KMS-11 (cell line): ENCODE measurements at regions not wholly inside any gene's neighbourhood (a gene's known extent, or its start where the extent isn't known, plus 50 kb on each side); places are given as distances from the start of the nearest gene placed in this dataset.

Experiments used
- H2AFZ ChIP-seq: fragments of 200-600 bp; sonication (generic); 2 replicates; pipeline ENCODE4 v1.6.1; 2016; ENCODE audit warnings: antibody characterized with exemption, mixed run types, low read depth
- H3K27ac ChIP-seq: fragments of 200-600 bp; sonication (generic); 2 replicates; pipeline ENCODE4 v1.6.1; 2016; ENCODE audit warnings: mild to moderate bottlenecking, mixed run types
- H3K27me3 ChIP-seq: fragments of 200-600 bp; sonication (generic); 2 replicates; pipeline ENCODE4 v1.6.1; 2017; ENCODE audit warnings: mild to moderate bottlenecking, low read depth, mixed run types, moderate library complexity; ENCODE audit not compliant: insufficient read depth
- H3K36me3 ChIP-seq: fragments of 200-600 bp; sonication (generic); 2 replicates; pipeline ENCODE4 v1.6.1; 2017; ENCODE audit warnings: mild to moderate bottlenecking, mixed run types; ENCODE audit not compliant: insufficient read depth
- H3K4me1 ChIP-seq: fragments of 200-600 bp; sonication (generic); 2 replicates; pipeline ENCODE4 v1.6.1; 2016; ENCODE audit warnings: mild to moderate bottlenecking, low read depth, mixed run types; ENCODE audit not compliant: poor library complexity, severe bottlenecking
- H3K4me2 ChIP-seq: fragments of 200-600 bp; sonication (generic); 2 replicates; pipeline ENCODE4 v1.7.0; 2016; ENCODE audit warnings: mild to moderate bottlenecking, mixed run types
- H3K4me3 ChIP-seq: fragments of 200-600 bp; sonication (generic); IDR thresholded peaks from 2 replicates; pipeline ENCODE4 v1.6.1; 2017; ENCODE audit warnings: low read depth, low read length, mixed read lengths; ENCODE audit not compliant: insufficient read depth
- H3K79me2 ChIP-seq: fragments of 200-600 bp; sonication (generic); 2 replicates; pipeline ENCODE4 v1.6.1; 2016; ENCODE audit warnings: low read depth, mixed run types; ENCODE audit not compliant: insufficient read depth
- H3K9ac ChIP-seq: fragments of 200-600 bp; sonication (generic); 2 replicates; pipeline ENCODE4 v1.6.1; 2016; ENCODE audit warnings: mild to moderate bottlenecking, mixed run types
- H4K20me1 ChIP-seq: fragments of 200-600 bp; sonication (generic); 2 replicates; pipeline ENCODE4 v1.6.1; 2016; ENCODE audit warnings: mild to moderate bottlenecking, mixed run types; ENCODE audit not compliant: insufficient read depth
- TF ChIP-seq, protein P1 (sequence below): fragments of 200-600 bp; sonication (generic); conservative IDR thresholded peaks from 2 replicates; pipeline ENCODE4 v1.6.1; 2017; ENCODE audit warnings: low read depth, mild to moderate bottlenecking, antibody characterized with exemption, low read length, moderate library complexity, mixed read lengths

DNA sequence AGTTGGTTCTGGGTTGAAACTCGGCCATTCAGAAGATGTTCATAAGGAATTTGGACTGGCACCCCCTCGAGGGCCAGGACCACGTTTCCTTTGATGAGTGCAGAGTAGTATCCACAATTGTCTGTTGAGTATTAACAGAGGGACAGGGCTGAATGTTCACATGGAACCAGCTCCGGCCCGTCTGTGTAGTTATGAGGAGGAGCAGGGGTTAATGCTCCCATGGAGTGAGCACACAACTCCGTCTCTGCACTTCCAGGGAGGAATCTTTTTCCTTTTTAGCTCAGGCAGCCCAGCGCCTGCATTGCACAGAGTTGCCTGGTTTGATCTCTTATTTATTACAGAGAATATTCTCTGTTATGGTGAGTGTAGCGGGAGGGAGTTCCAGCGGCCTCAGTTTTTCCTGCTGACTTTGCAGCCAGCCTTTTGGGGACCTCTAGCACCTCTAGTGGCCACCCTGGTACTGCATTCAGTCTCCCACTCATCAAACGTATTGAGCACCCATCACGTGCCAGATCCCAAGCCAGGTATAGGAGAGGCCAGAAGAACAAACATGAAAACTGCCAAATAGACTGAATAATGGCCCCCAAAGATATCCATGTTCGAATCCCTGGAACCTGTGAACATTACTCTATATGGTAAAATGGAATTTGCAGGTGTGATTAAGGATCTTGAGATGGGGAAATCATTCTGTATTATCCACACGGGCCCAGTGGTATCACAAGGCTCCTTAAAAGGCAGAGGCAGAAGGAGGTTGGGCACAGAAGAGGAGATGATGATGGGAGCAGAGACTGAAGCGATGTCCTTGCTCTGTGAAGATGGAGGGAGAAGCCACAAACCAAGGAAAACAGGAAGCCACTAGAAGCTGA, 167.7 kb upstream of the CSF3R start:
- no peaks in the 10 kb centered on the region for H3K4me1 ChIP-seq
- H3K79me2 ChIP-seq, result no peaks in the 10 kb centered on the region
- no peak overlapping the region for H3K27ac ChIP-seq
- TF ChIP-seq, protein P1, sequence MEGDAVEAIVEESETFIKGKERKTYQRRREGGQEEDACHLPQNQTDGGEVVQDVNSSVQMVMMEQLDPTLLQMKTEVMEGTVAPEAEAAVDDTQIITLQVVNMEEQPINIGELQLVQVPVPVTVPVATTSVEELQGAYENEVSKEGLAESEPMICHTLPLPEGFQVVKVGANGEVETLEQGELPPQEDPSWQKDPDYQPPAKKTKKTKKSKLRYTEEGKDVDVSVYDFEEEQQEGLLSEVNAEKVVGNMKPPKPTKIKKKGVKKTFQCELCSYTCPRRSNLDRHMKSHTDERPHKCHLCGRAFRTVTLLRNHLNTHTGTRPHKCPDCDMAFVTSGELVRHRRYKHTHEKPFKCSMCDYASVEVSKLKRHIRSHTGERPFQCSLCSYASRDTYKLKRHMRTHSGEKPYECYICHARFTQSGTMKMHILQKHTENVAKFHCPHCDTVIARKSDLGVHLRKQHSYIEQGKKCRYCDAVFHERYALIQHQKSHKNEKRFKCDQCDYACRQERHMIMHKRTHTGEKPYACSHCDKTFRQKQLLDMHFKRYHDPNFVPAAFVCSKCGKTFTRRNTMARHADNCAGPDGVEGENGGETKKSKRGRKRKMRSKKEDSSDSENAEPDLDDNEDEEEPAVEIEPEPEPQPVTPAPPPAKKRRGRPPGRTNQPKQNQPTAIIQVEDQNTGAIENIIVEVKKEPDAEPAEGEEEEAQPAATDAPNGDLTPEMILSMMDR, result peak; percentile 86
- H3K9ac ChIP-seq, result no peak overlapping the region
- no peak overlapping the region for H3K4me3 ChIP-seq
- H3K36me3 ChIP-seq, result no peaks in the 10 kb centered on the region
- no peak overlapping the region for H2AFZ ChIP-seq
- H4K20me1 ChIP-seq, result no peaks in the 10 kb centered on the region
- no peak overlapping the region for H3K4me2 ChIP-seq
- H3K27me3 ChIP-seq, result peaks cover 55% of the 10 kb centered on the region; the same call in 1 of the 2 replicates

DNA sequence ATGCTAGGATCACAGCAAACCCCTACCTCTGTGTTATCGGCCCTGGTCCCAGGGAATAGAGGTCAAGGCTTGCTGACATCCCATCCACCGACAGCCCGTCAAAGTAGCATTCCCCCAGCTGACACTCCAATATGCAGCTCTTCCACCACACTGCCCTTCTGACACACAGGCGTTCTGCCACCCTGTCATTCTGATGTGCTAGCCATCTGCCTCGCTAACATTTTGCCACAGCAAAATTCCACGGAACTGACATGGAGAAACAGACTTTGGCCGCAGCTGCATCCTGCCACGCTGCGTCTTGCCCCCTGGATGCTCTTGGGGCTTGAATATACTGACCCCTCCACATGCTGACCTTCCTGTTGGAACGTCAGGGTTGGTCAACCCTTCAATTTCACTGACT, 163.2 kb upstream of the CSF3R start:
- Histone ChIP-seq H3K4me1 (no peaks in the 10 kb centered on the region), H3K36me3 (no peaks in the 10 kb centered on the region), H3K9ac (no peak overlapping the region), H3K4me3 (no peak overlapping the region), H3K4me2 (no peak overlapping the region), H3K27me3 (peaks cover 67% of the 10 kb centered on the region; the same call in 1 of the 2 replicates), H3K27ac (no peak overlapping the region), H2AFZ (no peak overlapping the region), H4K20me1 (no peaks in the 10 kb centered on the region), H3K79me2 (no peaks in the 10 kb centered on the region)
- TF ChIP-seq, protein P1, result no peak

- H3K4me2 ChIP-seq, result no peak overlapping the region
- peaks cover 60% of the 10 kb centered on the region; the same call in 1 of the 2 replicates for H3K27me3 ChIP-seq
- H3K36me3 ChIP-seq, result no peaks in the 10 kb centered on the region
- no peak overlapping the region for H2AFZ ChIP-seq
- no peaks in the 10 kb centered on the region for H4K20me1 ChIP-seq
- no peaks in the 10 kb centered on the region for H3K79me2 ChIP-seq
- no peak overlapping the region for H3K9ac ChIP-seq
- TF ChIP-seq, protein P1, result no peak
- no peak overlapping the region for H3K27ac ChIP-seq
- no peak overlapping the region for H3K4me3 ChIP-seq
- no peaks in the 10 kb centered on the region for H3K4me1 ChIP-seq
Observed at GRCh38 chr1:36644556-36644955, 161.8 kb upstream of the CSF3R start.

- Histone ChIP-seq H3K4me2 (no peak overlapping the region), H2AFZ (no peak overlapping the region), H4K20me1 (no peaks in the 10 kb centered on the region), H3K9ac (no peak overlapping the region), H3K27ac (no peak overlapping the region), H3K27me3 (peaks cover 60% of the 10 kb centered on the region; the same call in 1 of the 2 replicates), H3K4me3 (no peak overlapping the region), H3K79me2 (no peaks in the 10 kb centered on the region), H3K4me1 (no peaks in the 10 kb centered on the region), H3K36me3 (no peaks in the 10 kb centered on the region)
- TF ChIP-seq, protein P1, result no peak
Observed at GRCh38 chr1:36643371-36644270, 160.9 kb upstream of the CSF3R start.
